IMR-90 (cell line): ENCODE measurements at regions not wholly inside any gene's neighbourhood (a gene's known extent, or its start where the extent isn't known, plus 50 kb on each side); places are given as distances from the start of the nearest gene placed in this dataset.

Experiments
- BHLHE40 ChIP-seq: fragments of 150-350 bp; IDR thresholded peaks from 2 replicates; pipeline ENCODE4 v1.6.1; 2016; ENCODE audit warnings: mild to moderate bottlenecking, low read depth, low read length
- CHD1 ChIP-seq: IDR thresholded peaks from 2 replicates; pipeline ENCODE4 v1.6.1; 2012; ENCODE audit warnings: low read depth, low read length, improper control_type of control experiment
- ELK1 ChIP-seq: fragments of 150-350 bp; IDR thresholded peaks from 2 replicates; pipeline ENCODE4 v1.6.1; 2016; ENCODE audit warnings: low read depth, mild to moderate bottlenecking, low read length, moderate library complexity, borderline replicate concordance
- FOS ChIP-seq: fragments of 150-350 bp; IDR thresholded peaks from 2 replicates; pipeline ENCODE4 v1.6.1; 2016; ENCODE audit warnings: low read depth, low read length
- MAFK ChIP-seq: IDR thresholded peaks from 2 replicates; pipeline ENCODE4 v1.6.1; 2012; ENCODE audit warnings: low read depth, low read length, improper control_type of control experiment
- MAZ ChIP-seq: IDR thresholded peaks from 2 replicates; pipeline ENCODE4 v1.6.1; 2012; ENCODE audit warnings: low read depth, mild to moderate bottlenecking, low read length, improper control_type of control experiment, moderate library complexity, borderline replicate concordance
- NFE2L2 ChIP-seq: fragments of 150-350 bp; IDR thresholded peaks from 2 replicates; pipeline ENCODE4 v1.6.1; 2016; ENCODE audit warnings: low read depth, mild to moderate bottlenecking, low read length
- POLR2A ChIP-seq: IDR thresholded peaks from 2 replicates; pipeline ENCODE4 v1.6.1; 2012; ENCODE audit warnings: mild to moderate bottlenecking, low read depth, low read length
- RAD21 ChIP-seq: IDR thresholded peaks from 2 replicates; pipeline ENCODE4 v1.6.1; 2012; ENCODE audit warnings: low read length, improper control_type of control experiment
- RCOR1 ChIP-seq: IDR thresholded peaks from 2 replicates; pipeline ENCODE4 v1.6.1; 2012; ENCODE audit warnings: mild to moderate bottlenecking, low read length, improper control_type of control experiment; ENCODE audit not compliant: insufficient replicate concordance
- SMC3 ChIP-seq: fragments of 150-350 bp; IDR thresholded peaks from 2 replicates; pipeline ENCODE4 v1.6.1; 2016; ENCODE audit warnings: low read depth, mild to moderate bottlenecking, antibody characterized with exemption, low read length, moderate library complexity
- USF2 ChIP-seq: fragments of 150-350 bp; IDR thresholded peaks from 2 replicates; pipeline ENCODE4 v1.6.1; 2017; ENCODE audit warnings: mild to moderate bottlenecking, antibody characterized with exemption, low read length, low read depth
- TF ChIP-seq, protein P1 (sequence below): conservative IDR thresholded peaks from 2 replicates; pipeline ENCODE4 v1.5.1; 2012; ENCODE audit warnings: mild to moderate bottlenecking, low read depth, low read length, improper control_type of control experiment

DNA sequence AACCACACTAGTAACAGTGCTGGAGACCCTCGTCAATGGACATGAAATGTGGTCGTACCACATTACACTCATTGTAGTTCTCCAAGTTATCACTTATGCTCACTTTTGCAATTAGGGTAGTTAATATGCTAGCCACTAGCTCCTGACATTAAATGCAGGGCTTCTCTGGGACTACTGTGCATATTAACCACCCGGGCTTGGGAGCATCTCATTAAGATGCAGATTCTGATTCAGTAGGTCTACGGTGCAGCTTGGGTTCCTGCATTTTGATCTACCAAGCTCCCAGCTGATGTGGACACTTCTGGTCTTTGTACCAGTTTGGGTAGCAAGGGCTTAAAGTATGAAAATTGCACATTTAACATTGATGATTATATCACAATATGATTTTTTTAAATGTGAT is 98.0 kb downstream of the ZFP64 start:
- TF ChIP-seq ELK1 (no peak), BHLHE40 (no peak), POLR2A (no peak), FOS (no peak), RAD21 (no peak), CHD1 (no peak), RCOR1 (no peak), MAZ (no peak), MAFK (no peak), USF2 (no peak), NFE2L2 (no peak), SMC3 (no peak)
- TF ChIP-seq, protein P1, sequence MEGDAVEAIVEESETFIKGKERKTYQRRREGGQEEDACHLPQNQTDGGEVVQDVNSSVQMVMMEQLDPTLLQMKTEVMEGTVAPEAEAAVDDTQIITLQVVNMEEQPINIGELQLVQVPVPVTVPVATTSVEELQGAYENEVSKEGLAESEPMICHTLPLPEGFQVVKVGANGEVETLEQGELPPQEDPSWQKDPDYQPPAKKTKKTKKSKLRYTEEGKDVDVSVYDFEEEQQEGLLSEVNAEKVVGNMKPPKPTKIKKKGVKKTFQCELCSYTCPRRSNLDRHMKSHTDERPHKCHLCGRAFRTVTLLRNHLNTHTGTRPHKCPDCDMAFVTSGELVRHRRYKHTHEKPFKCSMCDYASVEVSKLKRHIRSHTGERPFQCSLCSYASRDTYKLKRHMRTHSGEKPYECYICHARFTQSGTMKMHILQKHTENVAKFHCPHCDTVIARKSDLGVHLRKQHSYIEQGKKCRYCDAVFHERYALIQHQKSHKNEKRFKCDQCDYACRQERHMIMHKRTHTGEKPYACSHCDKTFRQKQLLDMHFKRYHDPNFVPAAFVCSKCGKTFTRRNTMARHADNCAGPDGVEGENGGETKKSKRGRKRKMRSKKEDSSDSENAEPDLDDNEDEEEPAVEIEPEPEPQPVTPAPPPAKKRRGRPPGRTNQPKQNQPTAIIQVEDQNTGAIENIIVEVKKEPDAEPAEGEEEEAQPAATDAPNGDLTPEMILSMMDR = no peak
